ENCODE measurements at regions not wholly inside any gene's neighbourhood (a gene's known extent, or its start where the extent isn't known, plus 50 kb on each side); places are given as distances from the start of the nearest gene placed in this dataset.

DNA sequence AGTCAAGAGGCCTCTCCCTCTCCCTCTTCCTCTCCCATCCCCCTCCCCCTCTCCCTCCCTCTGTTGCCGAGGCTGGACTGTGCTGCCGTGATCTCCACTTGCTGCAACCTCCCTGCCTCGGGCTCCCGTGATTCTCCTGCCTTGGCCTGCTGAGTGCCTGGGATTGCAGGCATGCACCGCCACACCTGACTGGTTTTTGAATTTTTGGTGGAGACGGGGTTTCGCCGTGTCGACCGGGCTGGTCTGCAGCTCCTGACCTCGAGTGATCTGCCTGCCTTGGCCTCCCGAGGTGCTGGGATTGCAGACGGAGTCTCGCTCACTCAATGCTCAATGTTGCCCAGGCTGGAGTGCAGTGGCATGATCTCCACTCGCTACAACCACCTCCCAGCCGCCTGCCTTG is 165.1 kb downstream of the CENPC start:
- no peak for DNase-seq
- TF ChIP-seq POLR2AphosphoS5 (IDR thresholded peaks at IDR 0.05) (no peak), POLR2A (IDR thresholded peaks at IDR 0.05) (no peak), EP300 (IDR thresholded peaks at IDR 0.05) (no peak)
- TF ChIP-seq, protein P1, sequence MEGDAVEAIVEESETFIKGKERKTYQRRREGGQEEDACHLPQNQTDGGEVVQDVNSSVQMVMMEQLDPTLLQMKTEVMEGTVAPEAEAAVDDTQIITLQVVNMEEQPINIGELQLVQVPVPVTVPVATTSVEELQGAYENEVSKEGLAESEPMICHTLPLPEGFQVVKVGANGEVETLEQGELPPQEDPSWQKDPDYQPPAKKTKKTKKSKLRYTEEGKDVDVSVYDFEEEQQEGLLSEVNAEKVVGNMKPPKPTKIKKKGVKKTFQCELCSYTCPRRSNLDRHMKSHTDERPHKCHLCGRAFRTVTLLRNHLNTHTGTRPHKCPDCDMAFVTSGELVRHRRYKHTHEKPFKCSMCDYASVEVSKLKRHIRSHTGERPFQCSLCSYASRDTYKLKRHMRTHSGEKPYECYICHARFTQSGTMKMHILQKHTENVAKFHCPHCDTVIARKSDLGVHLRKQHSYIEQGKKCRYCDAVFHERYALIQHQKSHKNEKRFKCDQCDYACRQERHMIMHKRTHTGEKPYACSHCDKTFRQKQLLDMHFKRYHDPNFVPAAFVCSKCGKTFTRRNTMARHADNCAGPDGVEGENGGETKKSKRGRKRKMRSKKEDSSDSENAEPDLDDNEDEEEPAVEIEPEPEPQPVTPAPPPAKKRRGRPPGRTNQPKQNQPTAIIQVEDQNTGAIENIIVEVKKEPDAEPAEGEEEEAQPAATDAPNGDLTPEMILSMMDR (IDR thresholded peaks at IDR 0.05), result no peak
- WGBS, 2 donors, result 91 to 94% methylated on average over 16 of the region's 16 CpGs
- no peaks in the 10 kb centered on the region for H3K27me3 ChIP-seq
- H3K4me1 ChIP-seq, result no peaks in the 10 kb centered on the region
- no peaks in the 10 kb centered on the region for H3K9me3 ChIP-seq
- no peaks in the 10 kb centered on the region for H3K36me3 ChIP-seq
- intact Hi-C loops (cut with DNase I), result no loop called here
- H3K27ac ChIP-seq, result no peak overlapping the region
- no peak overlapping the region for H3K4me3 ChIP-seq

DNA sequence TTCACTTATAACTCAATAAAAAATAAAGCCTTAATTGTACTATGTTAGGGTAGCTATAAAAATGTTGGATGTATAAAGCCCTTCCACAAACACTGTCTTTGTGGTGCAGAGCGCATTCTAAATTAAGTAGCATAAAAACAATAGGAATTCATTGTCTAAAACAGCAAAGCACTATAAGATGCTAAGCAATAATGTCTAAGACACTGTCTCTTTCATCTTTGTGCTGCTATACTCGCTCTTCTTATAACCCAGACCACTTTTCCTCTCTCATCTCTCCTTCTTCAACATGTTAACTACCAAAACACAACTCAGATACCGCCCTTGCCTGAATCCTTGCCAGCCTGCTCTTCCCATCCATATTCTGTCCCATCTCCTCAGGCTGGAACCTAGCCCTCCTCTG is 170.0 kb downstream of the CENPC start:
- no peak for DNase-seq
- 81 to 85% methylated on average over 3 of the region's 3 CpGs for WGBS, 2 donors
- Histone ChIP-seq H3K36me3 (no peaks in the 10 kb centered on the region), H3K4me1 (no peaks in the 10 kb centered on the region), H3K9me3 (no peaks in the 10 kb centered on the region), H3K27ac (no peak overlapping the region), H3K4me3 (no peak overlapping the region), H3K27me3 (no peaks in the 10 kb centered on the region)
- intact Hi-C loops (cut with DNase I), result no loop called here
- TF ChIP-seq POLR2AphosphoS5 (IDR thresholded peaks at IDR 0.05), result no peak
- no peak for TF ChIP-seq POLR2A (IDR thresholded peaks at IDR 0.05)
- TF ChIP-seq, protein P1 (IDR thresholded peaks at IDR 0.05), result no peak
- TF ChIP-seq EP300 (IDR thresholded peaks at IDR 0.05), result no peak

DNA sequence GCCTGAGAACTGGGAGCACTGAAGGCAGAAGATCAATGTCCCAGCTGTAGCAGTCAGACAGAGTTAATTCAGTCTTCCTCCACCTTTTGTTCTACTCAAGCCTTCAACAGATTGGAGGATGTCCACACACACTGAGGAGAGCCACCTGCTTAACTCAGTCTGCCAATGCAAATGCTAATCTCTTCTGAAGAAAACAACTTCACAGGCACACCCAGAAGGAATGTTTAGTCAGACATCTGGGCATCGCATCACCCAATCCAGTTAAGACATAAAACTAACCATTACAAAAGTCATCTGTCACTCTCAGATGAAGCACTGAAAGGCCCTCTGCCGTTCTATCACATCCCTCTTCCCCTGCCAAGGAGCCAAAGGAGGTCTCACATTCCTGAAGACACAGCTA is 173.7 kb downstream of the CENPC start:
- no peaks in the 10 kb centered on the region for H3K27me3 ChIP-seq
- no peaks in the 10 kb centered on the region for H3K36me3 ChIP-seq
- H3K4me3 ChIP-seq, result no peak overlapping the region
- 56 to 72% methylated on average over 2 of the region's 2 CpGs for WGBS, 2 donors
- DNase-seq, result no peak
- TF ChIP-seq POLR2AphosphoS5 (IDR thresholded peaks at IDR 0.05) (no peak), POLR2A (IDR thresholded peaks at IDR 0.05) (no peak), EP300 (IDR thresholded peaks at IDR 0.05) (no peak)
- TF ChIP-seq, protein P1 (IDR thresholded peaks at IDR 0.05), result no peak
- peaks cover 0 to 15% (median 7%) of the 10 kb centered on the region in 4 donors for H3K4me1 ChIP-seq
- H3K9me3 ChIP-seq, result no peaks in the 10 kb centered on the region
- intact Hi-C loops (cut with DNase I), result no loop called here
- no peak overlapping the region for H3K27ac ChIP-seq

DNA sequence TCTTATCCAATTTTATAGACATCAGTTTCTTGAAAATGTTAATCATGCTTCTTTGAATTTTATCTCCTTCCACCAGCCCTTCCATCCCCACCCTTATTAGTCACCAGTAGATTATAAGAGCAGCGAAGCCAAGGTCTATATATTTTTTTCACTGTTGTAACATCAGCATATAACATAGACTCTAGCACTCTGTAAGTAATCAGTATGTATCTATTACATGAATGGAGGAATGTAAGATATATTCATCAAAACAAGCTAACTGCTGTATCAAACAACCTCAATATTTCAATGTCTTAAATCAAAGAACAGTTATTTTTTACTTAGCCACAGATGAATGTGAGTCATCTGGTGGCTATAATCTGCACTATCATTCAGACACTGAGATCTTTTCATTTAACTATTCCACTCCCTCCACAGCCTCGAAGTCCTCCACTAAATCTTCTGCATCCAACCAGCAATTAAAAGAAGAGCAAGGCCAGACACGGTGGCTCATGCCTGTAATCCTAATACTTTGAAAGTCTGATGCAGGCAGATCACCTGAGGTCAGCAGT is 178.9 kb downstream of the CENPC start:
- no peak for DNase-seq
- 61 to 73% methylated on average over 3 of the region's 3 CpGs for WGBS, 2 donors
- TF ChIP-seq POLR2AphosphoS5 (IDR thresholded peaks at IDR 0.05) (peak in 2 of 4 donors; percentile 33 to 52), POLR2A (IDR thresholded peaks at IDR 0.05) (no peak)
- H3K36me3 ChIP-seq, result no peaks in the 10 kb centered on the region
- no peak overlapping the region for H3K4me3 ChIP-seq
- H3K9me3 ChIP-seq, result peaks cover 0 to 1% (median 0%) of the 10 kb centered on the region in 4 donors
- no peaks in the 10 kb centered on the region for H3K27me3 ChIP-seq
- H3K27ac ChIP-seq, result no peak overlapping the region
- intact Hi-C loops (cut with DNase I), result no loop called here
- peaks cover 0 to 30% (median 12%) of the 10 kb centered on the region in 4 donors for H3K4me1 ChIP-seq

DNA sequence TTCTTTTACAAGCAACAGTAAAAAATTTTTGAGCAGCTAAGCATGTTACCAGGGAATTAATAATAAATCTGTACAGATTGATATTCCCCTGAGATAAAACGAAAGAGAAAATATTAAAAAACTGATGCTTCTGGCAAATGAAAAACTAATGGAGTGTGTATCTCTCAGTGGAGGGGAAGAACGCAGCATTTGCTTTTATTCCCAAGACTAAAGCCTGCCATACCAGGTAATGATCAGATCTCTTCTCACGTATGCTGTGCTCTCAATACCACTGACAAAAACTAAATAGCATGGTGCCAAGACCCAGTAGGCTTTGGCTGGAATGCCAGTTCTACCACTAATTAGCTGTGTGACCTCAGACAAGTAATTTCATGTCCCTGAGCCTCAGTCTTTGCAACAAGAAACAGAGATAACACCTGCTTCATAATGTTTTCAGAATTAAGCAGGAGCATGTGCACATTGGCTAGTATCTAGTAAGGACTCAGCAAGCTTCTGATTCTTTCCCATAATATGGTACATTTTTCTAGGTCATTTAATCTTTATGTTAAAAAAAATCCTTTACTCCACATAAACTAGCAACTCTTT is 179.6 kb downstream of the CENPC start:
- no peaks in the 10 kb centered on the region for H3K27me3 ChIP-seq
- H3K4me1 ChIP-seq, result peaks cover 0 to 30% (median 12%) of the 10 kb centered on the region in 4 donors
- no peak overlapping the region for H3K4me3 ChIP-seq
- H3K36me3 ChIP-seq, result no peaks in the 10 kb centered on the region
- intact Hi-C loops (cut with DNase I), result no loop called here
- TF ChIP-seq, protein P1 (IDR thresholded peaks at IDR 0.05), result no peak
- TF ChIP-seq POLR2A (IDR thresholded peaks at IDR 0.05) (no peak), POLR2AphosphoS5 (IDR thresholded peaks at IDR 0.05) (no peak), EP300 (IDR thresholded peaks at IDR 0.05) (no peak)
- no peak for DNase-seq
- peaks cover 0 to 1% (median 0%) of the 10 kb centered on the region in 4 donors for H3K9me3 ChIP-seq
- no peak overlapping the region for H3K27ac ChIP-seq
- 74 to 77% methylated on average over 3 of the region's 3 CpGs for WGBS, 2 donors
